ENCODE measurements at regions not wholly inside any gene's neighbourhood (a gene's known extent, or its start where the extent isn't known, plus 50 kb on each side); places are given as distances from the start of the nearest gene placed in this dataset.

DNA sequence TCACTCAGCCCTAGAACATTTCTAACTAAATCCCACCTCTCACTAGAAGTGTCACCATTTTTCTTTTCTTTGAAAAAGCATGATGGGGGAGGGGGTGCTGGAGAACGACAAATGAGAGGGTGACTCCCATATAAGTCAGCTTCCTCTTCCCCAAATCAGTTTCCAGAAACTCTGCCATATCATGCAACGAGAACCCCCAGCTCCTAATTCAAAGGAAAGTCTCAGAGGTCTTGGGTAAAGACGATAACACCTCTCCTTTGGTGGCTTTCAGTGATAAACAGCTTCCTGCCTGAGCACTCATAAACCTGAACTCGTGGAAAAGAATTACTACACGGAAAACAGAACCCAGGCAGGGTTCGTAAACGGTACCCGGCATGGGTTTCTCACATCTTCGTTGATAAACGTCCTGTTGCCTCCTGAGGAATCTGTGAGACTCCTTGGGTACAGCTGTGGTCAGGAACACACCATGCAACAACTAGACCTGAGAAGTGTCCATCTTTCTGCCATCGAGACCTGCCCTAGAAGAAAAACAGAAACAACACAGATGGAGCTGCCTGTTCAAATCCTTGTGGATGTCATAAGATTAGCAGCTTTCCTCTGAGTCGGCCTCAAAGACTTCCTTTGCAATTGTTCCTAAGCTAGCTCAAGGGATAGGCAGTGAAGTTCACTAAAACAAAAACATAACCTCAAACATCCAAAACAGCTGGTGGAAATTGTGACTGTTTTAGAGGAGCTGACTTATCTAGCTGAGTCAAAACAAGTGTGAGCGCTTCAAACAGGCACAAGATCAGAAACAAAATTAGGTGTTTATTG, 185.8 kb upstream of the PRDM1 start:
- TF ChIP-seq, protein P1, sequence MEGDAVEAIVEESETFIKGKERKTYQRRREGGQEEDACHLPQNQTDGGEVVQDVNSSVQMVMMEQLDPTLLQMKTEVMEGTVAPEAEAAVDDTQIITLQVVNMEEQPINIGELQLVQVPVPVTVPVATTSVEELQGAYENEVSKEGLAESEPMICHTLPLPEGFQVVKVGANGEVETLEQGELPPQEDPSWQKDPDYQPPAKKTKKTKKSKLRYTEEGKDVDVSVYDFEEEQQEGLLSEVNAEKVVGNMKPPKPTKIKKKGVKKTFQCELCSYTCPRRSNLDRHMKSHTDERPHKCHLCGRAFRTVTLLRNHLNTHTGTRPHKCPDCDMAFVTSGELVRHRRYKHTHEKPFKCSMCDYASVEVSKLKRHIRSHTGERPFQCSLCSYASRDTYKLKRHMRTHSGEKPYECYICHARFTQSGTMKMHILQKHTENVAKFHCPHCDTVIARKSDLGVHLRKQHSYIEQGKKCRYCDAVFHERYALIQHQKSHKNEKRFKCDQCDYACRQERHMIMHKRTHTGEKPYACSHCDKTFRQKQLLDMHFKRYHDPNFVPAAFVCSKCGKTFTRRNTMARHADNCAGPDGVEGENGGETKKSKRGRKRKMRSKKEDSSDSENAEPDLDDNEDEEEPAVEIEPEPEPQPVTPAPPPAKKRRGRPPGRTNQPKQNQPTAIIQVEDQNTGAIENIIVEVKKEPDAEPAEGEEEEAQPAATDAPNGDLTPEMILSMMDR (IDR thresholded peaks at IDR 0.05): no peak
- TF ChIP-seq EZH2phosphoT487 (IDR thresholded peaks at IDR 0.05): no peak
- no peak for TF ChIP-seq EZH2 (IDR thresholded peaks at IDR 0.05)

Measured in neural progenitor cell (in vitro differentiated cells).